ENCODE measurements at regions not wholly inside any gene's neighbourhood (a gene's known extent, or its start where the extent isn't known, plus 50 kb on each side); places are given as distances from the start of the nearest gene placed in this dataset.

GRCh38 chr10:33809732-33810131, 475.3 kb upstream of the NRP1 start:
- TF ChIP-seq FOXP2 (optimal IDR thresholded peaks at IDR 0.05; ENCODE audit: borderline replicate concordance, extremely low read depth, extremely low read length, insufficient read depth): no peak
- TF ChIP-seq, protein P1, sequence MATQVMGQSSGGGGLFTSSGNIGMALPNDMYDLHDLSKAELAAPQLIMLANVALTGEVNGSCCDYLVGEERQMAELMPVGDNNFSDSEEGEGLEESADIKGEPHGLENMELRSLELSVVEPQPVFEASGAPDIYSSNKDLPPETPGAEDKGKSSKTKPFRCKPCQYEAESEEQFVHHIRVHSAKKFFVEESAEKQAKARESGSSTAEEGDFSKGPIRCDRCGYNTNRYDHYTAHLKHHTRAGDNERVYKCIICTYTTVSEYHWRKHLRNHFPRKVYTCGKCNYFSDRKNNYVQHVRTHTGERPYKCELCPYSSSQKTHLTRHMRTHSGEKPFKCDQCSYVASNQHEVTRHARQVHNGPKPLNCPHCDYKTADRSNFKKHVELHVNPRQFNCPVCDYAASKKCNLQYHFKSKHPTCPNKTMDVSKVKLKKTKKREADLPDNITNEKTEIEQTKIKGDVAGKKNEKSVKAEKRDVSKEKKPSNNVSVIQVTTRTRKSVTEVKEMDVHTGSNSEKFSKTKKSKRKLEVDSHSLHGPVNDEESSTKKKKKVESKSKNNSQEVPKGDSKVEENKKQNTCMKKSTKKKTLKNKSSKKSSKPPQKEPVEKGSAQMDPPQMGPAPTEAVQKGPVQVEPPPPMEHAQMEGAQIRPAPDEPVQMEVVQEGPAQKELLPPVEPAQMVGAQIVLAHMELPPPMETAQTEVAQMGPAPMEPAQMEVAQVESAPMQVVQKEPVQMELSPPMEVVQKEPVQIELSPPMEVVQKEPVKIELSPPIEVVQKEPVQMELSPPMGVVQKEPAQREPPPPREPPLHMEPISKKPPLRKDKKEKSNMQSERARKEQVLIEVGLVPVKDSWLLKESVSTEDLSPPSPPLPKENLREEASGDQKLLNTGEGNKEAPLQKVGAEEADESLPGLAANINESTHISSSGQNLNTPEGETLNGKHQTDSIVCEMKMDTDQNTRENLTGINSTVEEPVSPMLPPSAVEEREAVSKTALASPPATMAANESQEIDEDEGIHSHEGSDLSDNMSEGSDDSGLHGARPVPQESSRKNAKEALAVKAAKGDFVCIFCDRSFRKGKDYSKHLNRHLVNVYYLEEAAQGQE (IDR thresholded peaks at IDR 0.05; ENCODE audit: insufficient read depth in 1 of 2, low read depth in 2 of 2, low read length in 2 of 2): no peak
- TF ChIP-seq TAF1 (IDR thresholded peaks at IDR 0.05; ENCODE audit: borderline replicate concordance, insufficient read depth, low read length): no peak

Data from PFSK-1 (cell line).